GM19025 (cell line): ENCODE measurements at regions not wholly inside any gene's neighbourhood (a gene's known extent, or its start where the extent isn't known, plus 50 kb on each side); places are given as distances from the start of the nearest gene placed in this dataset.

Experiments
- ATAC-seq: cut with Tn5 transposase; IDR thresholded peaks from one replicate; pipeline ENCODE4 v1.9.1; 2021; ENCODE audit warnings: mild to moderate bottlenecking, low read depth, moderate library complexity; ENCODE audit not compliant: unreplicated experiment

DNA sequence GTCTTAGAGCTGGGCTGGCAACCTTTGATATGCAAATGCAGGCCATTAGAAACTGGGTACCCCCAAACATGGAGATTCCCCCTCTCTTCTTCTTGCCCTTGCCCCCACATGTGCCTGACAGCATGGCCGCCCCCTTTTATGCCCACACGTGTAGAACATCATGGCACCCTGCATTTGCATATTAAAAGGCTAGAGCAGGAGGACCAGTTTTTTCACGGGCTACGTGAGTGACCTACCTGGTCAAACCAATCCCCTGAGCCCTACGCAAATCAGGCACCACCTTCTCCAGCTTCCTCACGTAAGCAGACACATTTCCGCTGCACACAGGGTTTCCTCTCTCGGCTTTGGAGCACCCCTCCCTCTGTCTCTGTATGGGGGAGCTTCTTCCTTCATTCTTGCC lies 110.9 kb upstream of the COPS8 start:
- ATAC-seq = no peak

- no peak for ATAC-seq
Observed at GRCh38 chr2:236975766-236976165, 109.9 kb upstream of the COPS8 start.

DNA sequence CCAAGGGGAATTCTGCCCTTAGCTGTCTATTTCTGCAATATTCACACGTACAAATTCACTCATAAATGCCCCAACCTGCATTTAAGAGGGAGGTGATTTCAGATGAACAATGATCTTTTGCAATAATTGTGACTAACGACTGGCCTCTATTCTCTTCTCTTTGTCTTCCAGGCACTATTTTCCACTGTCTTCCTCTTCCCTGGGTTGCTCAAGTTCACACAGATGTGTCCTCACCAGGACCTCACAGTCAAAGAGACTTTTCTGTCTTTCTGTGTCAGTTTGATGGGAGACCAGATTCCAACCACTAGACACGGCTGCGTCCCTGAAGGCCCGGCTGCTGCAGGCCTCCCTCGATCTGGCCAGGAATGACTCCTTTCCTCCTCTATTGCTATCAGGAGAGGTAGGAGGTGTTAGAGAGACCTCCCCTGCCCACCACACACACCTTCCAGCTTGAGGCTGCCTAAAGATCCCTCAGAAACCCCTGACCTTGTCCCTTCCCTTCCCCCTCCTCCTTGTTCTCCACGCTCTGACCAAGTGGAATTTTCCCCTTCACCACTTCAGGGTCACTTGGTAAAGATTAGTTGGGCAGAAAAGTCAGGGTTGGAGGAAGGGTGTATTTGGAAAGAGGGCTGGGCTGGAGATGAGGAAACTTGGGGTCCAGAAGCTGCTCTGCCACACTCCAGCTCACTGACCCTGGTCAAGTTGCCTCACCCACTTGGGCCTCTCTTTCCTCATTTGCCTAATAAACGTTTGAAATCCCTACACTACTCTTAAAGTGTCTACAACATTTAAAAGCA lies 109.2 kb upstream of the COPS8 start:
- ATAC-seq = no peak

- ATAC-seq = no peak
Observed at GRCh38 chr2:236977063-236977851, 108.4 kb upstream of the COPS8 start.

- no peak for ATAC-seq
Observed at GRCh38 chr2:236977852-236978398, 107.8 kb upstream of the COPS8 start.

DNA sequence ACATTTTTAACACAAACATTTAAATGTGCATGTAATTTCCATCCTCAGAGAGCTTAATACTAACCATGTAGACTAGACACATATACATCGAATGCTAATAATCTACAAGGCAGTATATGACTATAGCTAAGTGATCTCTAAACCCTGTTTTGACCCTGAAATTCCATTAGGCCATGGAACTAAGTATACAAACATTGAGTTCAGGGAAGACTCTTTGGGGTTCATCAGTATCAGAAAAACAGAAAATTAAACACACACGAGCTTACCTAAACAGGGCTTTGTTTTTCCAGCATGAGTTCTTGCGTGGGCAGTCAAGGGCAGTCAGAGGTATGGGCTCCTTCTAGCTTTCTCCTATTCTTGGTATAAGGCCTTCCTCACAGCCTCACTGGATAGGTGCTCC lies 106.0 kb upstream of the COPS8 start:
- ATAC-seq = no peak

DNA sequence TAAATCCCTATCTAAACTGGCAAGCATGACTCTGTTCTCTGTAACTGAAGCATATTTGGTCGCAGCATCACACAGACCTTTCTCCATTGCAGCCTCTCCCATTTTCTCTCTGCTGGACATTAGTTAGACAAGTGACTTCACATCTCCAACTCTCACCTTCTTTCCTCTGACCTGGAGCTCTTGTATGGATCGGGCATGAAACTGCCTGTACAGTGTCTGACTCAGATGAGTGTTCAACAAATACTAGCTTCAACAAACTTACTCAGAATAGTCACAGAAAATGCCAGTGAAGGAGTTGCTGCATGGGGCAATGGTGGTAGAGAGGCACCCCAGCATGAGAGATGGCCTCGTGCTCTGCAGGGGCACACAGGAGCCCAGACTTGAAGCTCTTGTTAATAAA lies 104.7 kb upstream of the COPS8 start:
- no peak for ATAC-seq

- ATAC-seq = no peak
Observed at GRCh38 chr2:236981701-236982485, 103.8 kb upstream of the COPS8 start.

DNA sequence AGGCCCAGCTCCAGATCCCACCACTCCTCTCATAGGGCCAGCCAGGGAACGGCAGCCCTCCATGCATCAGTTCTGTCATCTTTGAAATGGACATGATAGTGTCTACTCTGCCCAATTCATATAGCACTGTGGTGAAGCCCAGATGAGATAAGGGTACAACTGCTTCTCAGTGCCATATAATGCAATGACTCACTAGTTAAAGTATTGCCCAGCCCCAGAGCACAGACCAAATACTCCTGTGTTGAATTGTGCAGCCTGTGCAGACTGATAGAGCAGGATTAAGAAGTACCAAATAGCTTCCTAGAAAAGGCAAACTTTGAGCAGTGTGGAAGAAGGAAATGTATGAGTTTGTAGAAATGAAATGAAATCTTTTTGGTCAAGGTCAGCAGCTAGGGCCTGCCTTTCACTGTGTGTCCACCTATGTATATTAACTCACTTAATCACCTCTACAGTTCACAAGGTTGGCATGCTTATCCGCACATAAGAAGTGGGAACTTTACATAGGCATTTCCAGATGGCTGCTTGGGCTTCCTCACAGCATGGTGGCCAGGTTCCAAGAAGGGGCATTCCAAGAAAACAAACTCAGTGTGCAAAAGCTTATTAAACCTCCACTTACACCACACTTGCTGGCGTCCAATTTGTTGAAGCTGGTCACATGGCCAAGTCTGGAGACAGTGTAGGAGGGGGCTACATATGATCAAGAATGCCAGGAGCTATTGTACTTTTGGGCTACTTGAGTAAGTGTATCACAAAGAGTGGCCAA lies 102.8 kb upstream of the COPS8 start:
- no peak for ATAC-seq

DNA sequence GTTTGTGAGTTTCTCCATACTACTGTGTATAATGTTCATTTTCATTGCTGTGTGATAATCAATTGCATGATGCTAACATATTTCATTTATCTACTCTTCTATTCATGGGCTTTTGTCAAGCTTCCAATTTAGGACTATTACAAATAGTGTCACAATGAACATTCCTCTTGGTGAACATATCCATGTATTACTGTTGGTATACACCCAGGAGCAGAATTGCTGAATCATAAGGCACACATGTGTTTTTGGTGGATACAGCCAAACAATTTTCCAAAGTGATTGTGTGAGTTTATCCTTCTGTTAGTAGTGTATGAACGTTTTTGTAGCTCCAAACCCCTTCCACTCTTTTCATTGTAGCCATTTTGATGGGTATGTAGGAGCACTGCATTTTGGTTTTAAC lies 101.6 kb upstream of the COPS8 start:
- no peak for ATAC-seq

DNA sequence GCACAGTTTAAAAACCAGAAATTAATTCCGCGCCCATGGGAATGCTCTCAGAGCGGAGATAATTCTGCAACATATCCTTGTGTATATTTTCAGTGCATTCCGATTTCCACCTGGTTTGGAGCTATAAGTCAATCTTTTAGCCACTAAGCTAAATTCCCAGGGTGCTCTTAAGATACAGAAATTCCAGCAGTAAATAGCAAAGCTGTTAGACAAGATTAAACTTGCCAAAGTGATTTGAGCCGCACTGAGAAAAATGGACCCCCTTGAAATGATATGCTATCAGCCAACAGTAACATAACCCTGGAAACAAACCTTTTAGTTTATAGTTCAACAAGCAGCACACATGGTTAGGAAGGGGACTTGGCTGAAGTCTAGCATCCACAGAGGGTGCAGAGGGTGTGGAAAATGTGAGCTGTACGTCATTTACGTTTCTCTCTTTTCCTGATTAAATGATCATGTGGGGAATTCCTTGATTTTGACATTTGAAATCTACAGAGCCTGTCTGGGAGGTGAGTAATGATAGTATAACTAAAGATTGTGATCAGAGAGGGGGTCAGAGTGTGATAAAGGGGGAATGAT lies 99.8 kb upstream of the COPS8 start:
- ATAC-seq = no peak

DNA sequence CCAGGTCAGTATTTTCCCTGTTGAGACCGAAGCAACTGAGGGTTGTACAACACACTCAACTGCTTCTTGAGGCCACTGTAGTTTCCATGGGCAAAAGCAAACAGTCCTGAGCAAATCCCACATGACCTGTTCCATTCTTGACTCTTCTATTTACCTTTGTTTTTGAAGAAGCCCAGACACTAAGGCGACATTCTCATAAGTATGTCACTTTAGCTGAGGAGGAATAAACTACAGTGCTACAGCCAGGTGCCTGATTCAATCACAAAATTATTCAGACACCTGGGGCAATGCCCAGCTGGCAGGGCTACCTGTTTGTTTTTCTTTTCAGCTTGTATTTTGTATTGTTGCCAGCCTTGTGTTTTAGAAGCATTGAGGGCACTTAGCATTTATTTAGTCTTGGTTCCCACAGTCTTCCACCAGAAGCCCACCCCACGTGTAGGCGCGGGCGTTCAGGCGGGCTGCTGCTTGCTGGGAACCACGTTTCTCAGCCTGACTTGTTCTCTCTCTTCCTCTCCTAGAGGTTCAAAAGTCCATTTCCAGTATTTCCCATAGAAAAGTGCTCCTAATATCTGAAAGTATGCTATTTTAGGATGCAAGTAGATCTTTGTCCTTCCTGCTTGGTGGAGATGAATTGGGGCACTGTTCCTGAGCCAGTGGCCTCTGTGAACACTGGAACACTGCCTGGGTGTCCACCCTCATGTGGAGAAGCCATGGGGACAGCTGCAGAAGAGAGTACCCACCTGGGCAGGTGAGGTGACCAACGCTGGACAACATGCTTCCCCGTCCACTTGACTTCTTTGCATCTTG lies 99.0 kb upstream of the COPS8 start:
- no peak for ATAC-seq

DNA sequence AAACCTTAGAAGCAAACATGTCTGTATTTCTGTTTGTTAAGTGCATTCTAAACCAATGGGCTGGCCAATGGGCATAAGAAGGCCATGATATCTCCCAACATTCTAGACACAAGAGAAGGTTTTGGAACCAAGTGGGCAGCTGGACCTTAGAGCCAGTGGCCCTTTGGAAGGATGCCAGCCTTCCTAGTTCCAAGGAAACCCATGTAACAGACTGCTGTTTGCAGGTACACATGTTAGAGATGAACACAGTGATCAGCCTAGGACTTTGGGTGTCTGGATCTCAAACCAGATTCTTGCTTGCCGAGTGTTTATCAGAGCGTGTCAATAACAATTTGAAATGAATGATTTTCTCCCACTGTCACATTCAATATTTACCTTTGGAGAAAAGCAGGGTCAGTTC lies 97.5 kb upstream of the COPS8 start:
- no peak for ATAC-seq

DNA sequence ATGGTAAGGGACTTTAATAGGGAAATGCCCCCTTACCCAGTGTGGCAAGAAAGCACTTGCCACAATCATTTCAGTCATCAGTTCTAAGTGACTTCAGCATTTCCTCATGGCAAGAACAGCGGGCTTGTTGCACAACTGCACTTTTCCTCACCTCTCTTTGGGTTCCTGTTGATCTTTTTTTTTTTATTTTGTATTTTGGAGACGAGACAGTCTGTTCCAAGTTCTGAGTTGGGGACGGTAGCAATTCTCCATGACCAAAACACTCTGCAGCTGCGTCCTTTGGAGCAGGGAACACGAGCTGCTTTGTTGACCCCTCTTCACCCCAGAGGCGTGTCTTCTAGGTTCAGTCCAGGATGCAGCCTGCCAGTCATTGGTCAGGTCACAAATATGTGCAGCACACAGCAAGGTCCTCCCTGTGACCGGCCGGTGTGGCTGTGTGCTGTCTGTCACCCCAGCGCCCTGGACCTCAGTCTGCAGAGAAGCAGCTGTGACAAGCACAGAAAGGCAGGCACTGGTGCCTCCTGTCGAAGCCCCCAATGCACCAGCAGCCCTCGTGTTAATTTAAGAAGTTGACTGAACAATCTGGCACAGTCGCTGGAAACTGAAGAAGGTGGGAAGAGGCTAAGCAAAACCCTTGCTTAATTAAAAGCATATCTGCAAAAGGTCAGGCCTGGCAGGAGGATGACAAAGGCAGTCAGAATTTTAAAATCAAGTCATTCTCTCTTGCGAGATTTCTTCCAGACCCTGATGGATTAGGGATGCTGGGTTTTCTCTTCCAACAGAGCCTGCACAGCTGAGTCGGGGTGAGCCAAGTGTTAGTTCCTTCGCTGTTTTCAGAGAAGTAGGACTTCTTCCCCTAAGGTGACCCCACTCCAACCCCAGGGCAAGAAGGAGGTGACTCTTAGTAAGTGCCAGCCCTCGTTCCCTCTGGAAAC lies 96.7 kb upstream of the COPS8 start:
- no peak for ATAC-seq

DNA sequence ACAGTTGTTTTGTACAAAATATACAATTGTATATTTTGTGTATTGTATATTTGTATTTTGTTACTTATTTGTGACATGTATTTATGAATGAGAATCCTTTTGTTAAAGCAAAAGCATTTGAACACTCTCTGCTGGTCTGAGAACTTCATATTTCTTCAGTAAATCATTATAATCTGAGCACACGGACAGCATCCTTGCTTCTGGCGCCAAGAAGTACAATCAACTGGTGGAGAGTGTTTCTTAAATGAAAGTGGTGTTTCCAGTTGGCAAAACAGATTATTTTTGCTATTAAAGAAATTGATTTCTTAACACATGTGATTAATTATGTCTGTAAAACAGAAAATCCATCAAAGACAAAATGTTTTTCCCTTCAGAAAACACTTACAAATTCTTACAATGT lies 95.1 kb upstream of the COPS8 start:
- ATAC-seq = no peak

DNA sequence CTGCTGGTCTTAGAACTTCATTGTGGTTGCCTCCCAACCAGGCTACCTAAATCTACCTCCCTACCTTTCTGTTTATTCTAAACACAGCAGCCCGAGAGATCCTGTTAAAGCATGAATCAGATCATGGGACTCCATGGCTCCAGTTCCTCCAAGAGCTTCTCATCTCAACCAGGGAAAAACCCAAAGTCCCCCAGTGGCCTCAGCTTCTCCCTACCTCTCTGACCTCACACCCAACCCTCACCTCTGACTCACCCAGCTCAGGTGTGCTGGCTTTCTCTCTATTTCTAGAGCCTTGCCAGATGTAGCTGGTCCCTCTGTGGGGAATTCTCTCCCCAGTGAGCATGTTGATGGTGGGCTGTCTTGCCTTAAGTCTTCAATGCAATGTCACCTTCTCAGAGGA lies 93.8 kb upstream of the COPS8 start:
- no peak for ATAC-seq

- no peak for ATAC-seq
Observed at GRCh38 chr2:236993286-236993685, 92.4 kb upstream of the COPS8 start.

- ATAC-seq = no peak
Observed at GRCh38 chr2:236994361-236994760, 91.3 kb upstream of the COPS8 start.
